Mesenteric fat pad (tissue), 1 donor: ENCODE measurements at regions not wholly inside any gene's neighbourhood (a gene's known extent, or its start where the extent isn't known, plus 50 kb on each side); places are given as distances from the start of the nearest gene placed in this dataset.
"Not testable (repeated sequence)": the region's sequence is repeated elsewhere in the genome, so short reads cannot be mapped to it uniquely, and the experiment has no call there.

Experiments
- DNase-seq: peaks from one replicate; pipeline ENCODE4 v3.0.0-alpha.2; 2020; ENCODE audit warnings: low spot score
- donor health status: DM: yes; HTN: yes; CAD: no.

DNA sequence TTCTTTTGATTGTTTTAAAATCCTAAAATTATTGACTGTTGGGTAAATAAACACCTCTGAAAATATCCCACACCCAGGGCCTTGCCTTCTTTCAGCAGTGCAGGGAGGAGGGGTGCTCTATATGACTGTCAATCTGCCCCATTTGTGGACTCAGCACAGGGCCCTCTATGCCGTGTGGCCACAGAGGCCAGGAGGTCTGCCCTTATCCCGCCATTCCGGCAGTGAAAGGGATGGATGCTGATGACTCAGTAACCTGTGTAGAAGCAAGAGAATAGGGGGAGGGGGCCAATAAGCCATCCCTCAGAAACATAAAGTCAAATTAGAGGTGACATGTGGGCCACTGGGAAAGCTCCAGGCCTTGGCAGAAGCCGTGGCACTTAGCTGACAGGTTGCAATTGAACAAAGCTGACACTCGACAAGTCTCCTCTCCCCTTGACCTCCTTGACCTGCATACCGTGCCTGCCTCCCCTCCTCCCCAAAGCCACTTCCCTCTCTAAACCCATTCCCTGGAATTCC is 281.4 kb upstream of the DYNLRB2 start:
- no peak for DNase-seq

DNA sequence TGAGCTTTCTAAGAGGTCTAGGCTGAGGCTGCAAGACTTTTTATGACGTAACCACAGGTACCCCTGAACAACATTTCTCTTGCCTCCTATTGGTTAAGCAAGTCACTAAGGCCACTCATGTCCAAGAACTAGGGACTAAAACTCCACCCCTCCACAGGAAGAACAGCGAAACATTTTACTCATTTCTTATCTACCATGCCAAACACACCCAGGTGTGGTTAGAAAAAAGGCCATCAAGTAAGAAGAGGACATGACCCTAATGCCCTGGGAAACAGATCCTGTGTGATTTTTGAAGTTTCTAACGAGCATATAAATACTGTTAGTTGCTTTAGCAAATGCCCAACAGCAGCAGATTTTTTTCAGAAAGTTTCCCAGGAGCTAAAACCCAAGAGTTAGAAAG is 282.4 kb upstream of the DYNLRB2 start:
- no peak for DNase-seq

- no peak for DNase-seq
Measured at GRCh38 chr16:80254970-80255369, 285.8 kb upstream of the DYNLRB2 start.

DNA sequence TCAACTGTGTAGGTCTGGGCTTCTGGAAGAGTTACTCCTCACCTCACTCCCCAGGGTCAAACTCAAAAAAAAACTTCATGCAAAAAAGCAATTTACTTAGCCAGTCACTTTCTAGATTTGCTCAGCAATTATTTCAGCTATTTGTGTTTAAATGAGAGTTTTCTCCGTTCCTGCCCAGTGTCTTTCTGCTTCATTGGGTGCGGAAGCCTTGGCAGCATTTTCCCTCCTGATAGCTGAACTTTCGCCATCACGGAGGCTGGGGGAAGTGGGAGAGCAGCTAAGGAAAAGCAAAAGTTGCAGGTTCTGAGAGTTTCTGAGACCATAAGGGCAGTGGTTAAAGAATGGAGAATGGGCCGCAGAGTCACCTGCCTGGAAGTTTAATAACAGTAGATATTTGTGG is 287.1 kb upstream of the DYNLRB2 start:
- DNase-seq, result no peak

DNA sequence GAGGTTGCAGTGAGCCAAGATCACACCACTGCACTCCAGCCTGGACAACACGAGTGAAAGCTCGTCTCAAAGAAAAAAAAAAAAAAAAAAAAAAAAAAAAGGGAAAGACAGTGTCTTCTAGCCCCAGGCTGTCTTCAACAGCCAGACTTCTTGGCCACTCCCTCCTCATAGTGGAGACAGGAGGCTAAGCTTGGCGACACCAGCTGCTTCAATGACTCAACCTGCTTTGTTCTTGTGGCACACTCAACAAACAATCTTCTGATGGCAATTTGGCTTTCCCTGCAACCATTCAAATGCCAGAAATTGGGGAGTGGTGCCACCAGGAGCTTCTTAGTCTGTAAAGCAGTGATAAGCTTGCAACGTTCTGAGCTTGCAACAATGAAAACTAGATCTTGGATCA is 290.4 kb upstream of the DYNLRB2 start:
- DNase-seq, result no peak

DNA sequence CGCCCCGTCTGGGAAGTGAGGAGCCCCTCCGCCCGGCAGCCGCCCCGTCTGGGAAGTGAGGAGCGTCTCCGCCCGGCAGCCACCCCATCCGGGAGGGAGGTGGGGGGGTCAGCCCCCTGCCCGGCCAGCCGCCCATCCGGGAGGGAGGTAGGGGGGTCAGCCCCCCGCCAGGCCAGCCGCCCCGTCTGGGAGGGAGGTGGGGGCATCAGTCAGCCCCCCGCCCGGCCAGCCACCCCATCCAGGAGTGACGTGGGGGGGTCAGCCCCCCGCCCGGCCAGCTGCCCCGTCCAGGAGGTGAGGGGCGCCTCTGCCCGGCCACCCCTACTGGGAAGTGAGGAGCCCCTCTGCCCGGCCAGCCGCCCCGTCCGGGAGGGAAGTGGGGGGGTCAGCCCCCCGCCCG is 297.5 kb upstream of the DYNLRB2 start:
- DNase-seq, result not testable (repeated sequence)

- not testable (repeated sequence) for DNase-seq
Measured at GRCh38 chr16:80242279-80242678, 298.5 kb upstream of the DYNLRB2 start.

GRCh38 chr16:80233097-80233835 is 307.5 kb upstream of the DYNLRB2 start:
- no peak for DNase-seq

DNA sequence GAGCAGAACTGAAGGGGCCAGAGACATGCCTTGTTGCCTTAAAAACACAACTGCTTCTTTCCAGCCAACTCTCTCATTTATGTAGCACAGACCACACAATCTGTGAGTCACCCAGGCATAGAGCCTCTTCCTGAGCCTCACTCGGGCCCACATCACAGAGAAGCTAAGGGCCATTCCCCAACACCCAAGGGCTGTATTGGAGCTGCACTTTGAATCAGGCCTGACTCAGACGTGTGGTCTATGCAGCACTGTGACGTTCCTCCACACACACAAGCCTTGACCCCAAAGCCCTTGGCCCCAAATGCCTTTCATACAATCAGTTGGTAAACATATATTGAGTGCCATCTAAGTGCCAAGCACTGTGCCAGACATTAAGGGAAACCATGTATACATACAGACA is 308.9 kb upstream of the DYNLRB2 start:
- DNase-seq, result no peak

DNA sequence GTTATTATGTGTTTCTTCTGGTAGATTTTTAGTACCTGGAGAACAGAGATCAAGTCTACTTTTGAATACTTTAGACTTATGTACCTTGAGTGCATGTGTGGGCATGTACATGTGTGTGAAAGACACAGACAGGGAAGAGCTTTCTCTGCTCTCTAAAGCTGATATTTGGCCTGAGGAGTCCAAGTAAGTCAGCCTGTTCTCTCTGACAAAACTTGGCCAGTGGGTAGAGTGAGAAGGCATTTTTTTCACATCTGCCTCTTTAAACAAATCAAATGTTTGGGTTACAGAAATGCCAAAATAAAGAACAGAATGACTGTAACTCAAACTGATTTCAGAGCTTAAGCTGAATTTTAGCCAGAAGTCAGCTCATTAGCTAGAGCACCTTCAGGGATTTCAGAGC is 309.7 kb upstream of the DYNLRB2 start:
- no peak for DNase-seq

DNA sequence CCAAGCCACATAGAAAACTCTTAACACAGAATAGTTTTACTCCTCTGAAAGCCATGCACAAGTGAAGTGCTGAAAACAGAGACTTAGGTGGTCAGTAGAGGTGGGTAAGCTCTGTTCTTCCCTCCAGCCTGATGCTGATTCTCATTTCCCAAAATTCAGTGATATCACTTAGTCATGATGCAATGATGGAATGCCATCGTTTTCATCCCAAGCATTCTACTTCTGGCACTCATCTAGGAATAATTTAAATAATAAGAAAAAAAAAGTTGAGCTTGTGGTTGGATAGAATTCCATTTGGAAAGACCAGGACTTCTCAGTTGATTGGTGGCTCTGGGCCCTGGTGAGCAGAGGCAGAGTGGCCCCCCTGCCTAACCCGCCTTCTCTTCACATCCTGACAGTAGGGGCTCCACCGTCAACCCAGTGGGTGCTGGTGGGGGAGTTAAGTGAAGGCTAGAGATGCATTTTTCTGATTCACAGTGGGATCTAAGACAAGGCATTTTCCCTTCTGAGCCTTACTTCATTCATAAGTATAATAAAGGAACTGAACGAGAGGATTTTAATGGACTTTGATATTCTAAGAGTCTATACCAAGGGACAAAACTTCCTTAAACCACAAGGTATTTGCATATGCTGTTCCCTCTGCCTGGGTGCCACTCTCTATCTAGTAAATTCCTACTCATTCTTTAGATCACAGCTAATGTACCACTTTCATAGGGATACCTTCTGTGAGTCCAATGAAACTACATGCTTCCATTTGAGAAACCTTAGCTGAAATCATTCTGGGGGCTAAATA is 310.3 kb upstream of the DYNLRB2 start:
- DNase-seq, result no peak

DNA sequence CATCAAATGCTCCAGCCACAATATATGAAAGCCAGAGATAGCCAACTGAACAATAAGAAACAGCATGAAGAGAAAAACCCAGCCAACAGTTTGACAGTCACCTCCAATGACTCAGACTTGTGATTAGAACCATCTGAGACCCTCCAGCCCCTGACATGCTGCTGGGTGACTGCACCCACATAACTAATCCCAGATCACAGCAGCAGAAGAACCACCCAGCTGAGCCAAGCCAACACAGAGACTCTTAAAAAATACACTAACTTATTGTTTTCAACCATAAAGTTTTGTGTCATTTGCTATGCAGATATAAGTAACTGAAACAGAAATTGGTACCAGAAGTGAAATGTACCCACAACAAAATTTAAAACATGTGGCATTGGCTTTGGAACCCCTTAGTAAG is 314.3 kb upstream of the DYNLRB2 start:
- no peak for DNase-seq

GRCh38 chr16:80210787-80211186 is 330.0 kb upstream of the DYNLRB2 start:
- DNase-seq, result no peak

- no peak for DNase-seq
Measured at GRCh38 chr16:80208743-80209142, 332.1 kb upstream of the DYNLRB2 start.

- no peak for DNase-seq
Measured at GRCh38 chr16:80208015-80208414, 332.8 kb upstream of the DYNLRB2 start.

- no peak for DNase-seq
Measured at GRCh38 chr16:80203821-80204220, 337.0 kb upstream of the DYNLRB2 start.

DNA sequence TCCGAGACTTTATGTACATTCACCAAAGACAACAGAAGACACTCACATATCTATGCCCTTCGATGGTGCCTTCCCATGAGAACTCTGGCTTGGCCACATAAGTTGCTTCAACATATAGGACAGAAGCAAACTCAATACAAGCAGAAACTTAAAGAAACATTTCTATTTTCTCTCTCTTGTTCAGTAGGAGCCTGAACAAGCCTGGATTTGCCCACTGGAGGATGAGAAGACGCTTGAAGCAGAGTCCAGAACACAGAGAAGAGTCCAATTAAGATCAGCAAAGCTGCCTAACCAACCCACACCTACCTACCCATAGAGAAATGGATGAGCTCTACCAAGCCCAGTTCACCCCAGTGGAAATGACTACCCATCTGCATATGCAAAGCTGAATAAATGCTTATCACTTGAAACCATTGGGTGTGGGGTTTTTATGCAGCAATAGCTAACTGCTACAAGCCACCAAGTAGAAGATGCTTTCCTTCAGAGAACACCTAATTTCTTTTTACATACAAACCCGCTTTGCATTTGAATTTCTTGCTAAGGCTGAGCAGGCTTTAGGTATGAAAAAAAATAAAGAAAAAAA is 337.9 kb upstream of the DYNLRB2 start:
- DNase-seq, result no peak

- DNase-seq, result no peak
Measured at GRCh38 chr16:80200079-80200478, 340.7 kb upstream of the DYNLRB2 start.

- DNase-seq, result no peak
Measured at GRCh38 chr16:80199614-80200013, 341.2 kb upstream of the DYNLRB2 start.

GRCh38 chr16:80198311-80199299 is 342.2 kb upstream of the DYNLRB2 start:
- no peak for DNase-seq

GRCh38 chr16:80197741-80198201 is 343.0 kb upstream of the DYNLRB2 start:
- DNase-seq, result no peak
